ENCODE measurements at regions not wholly inside any gene's neighbourhood (a gene's known extent, or its start where the extent isn't known, plus 50 kb on each side); places are given as distances from the start of the nearest gene placed in this dataset.
"Not testable (repeated sequence)": the region's sequence is repeated elsewhere in the genome, so short reads cannot be mapped to it uniquely, and the experiment has no call there.

- not testable (repeated sequence) for DNase-seq (ENCODE audit: low spot score)
These were observed 1376.4 kb upstream of the DEFB115 start for GRCh38 chr20:29881107-29881506.

GRCh38 chr20:29883514-29884219, 1373.8 kb upstream of the DEFB115 start:
- DNase-seq (ENCODE audit: low spot score): not testable (repeated sequence)

GRCh38 chr20:29884322-29884721, 1373.1 kb upstream of the DEFB115 start:
- not testable (repeated sequence) for DNase-seq (ENCODE audit: low spot score)

GRCh38 chr20:29885282-29886185, 1371.9 kb upstream of the DEFB115 start:
- not testable (repeated sequence) for DNase-seq (ENCODE audit: low spot score)

- not testable (repeated sequence) for DNase-seq (ENCODE audit: low spot score)
These were observed 1365.9 kb upstream of the DEFB115 start for GRCh38 chr20:29891555-29891954.

All from mucosa of gallbladder (tissue), 1 donor.